ENCODE measurements at regions not wholly inside any gene's neighbourhood (a gene's known extent, or its start where the extent isn't known, plus 50 kb on each side); places are given as distances from the start of the nearest gene placed in this dataset.
"Not testable (repeated sequence)": the region's sequence is repeated elsewhere in the genome, so short reads cannot be mapped to it uniquely, and the experiment has no call there.

- DNase-seq, result not testable (repeated sequence)
Measured at GRCh38 chr5:25969042-25969441, 1069.3 kb downstream of the CDH9 start.

GRCh38 chr5:25964009-25964372 is 1074.4 kb downstream of the CDH9 start:
- DNase-seq, result no peak

GRCh38 chr5:25963251-25964008 is 1075.0 kb downstream of the CDH9 start:
- DNase-seq, result no peak

GRCh38 chr5:25955337-25955736 is 1083.0 kb downstream of the CDH9 start:
- DNase-seq, result no peak

- DNase-seq, result no peak
Measured at GRCh38 chr5:25950681-25951080, 1087.7 kb downstream of the CDH9 start.

GRCh38 chr5:25948278-25948677 is 1090.1 kb downstream of the CDH9 start:
- no peak for DNase-seq

- DNase-seq, result no peak
Measured at GRCh38 chr5:25944786-25945185, 1093.6 kb downstream of the CDH9 start.

- no peak for DNase-seq
Measured at GRCh38 chr5:25909163-25909562, 1129.2 kb downstream of the CDH9 start.

- no peak for DNase-seq
Measured at GRCh38 chr5:25905646-25906045, 1132.7 kb downstream of the CDH9 start.

GRCh38 chr5:25892211-25892610 is 1146.2 kb downstream of the CDH9 start:
- DNase-seq, result no peak

GRCh38 chr5:25891691-25892090 is 1146.7 kb downstream of the CDH9 start:
- DNase-seq, result no peak

- DNase-seq, result no peak
Measured at GRCh38 chr5:25881318-25882036, 1156.9 kb downstream of the CDH9 start.

- DNase-seq, result no peak
Measured at GRCh38 chr5:25863811-25864210, 1174.6 kb downstream of the CDH9 start.

GRCh38 chr5:25862276-25862675 is 1176.1 kb downstream of the CDH9 start:
- DNase-seq, result no peak

- DNase-seq, result no peak
Measured at GRCh38 chr5:25858019-25858418, 1180.4 kb downstream of the CDH9 start.

- no peak for DNase-seq
Measured at GRCh38 chr5:25851301-25851700, 1187.1 kb downstream of the CDH9 start.

GRCh38 chr5:25850581-25850980 is 1187.8 kb downstream of the CDH9 start:
- DNase-seq, result no peak

GRCh38 chr5:25849270-25849669 is 1189.1 kb downstream of the CDH9 start:
- DNase-seq, result no peak

GRCh38 chr5:25823330-25823873 is 1178.6 kb upstream of the CDH10 start:
- no peak for DNase-seq
